KMS-11 (cell line): ENCODE measurements at regions not wholly inside any gene's neighbourhood (a gene's known extent, or its start where the extent isn't known, plus 50 kb on each side); places are given as distances from the start of the nearest gene placed in this dataset.

Experiments used
- H2AFZ ChIP-seq: fragments of 200-600 bp; sonication (generic); 2 replicates; pipeline ENCODE4 v1.6.1; 2016; ENCODE audit warnings: antibody characterized with exemption, mixed run types, low read depth
- H3K27ac ChIP-seq: fragments of 200-600 bp; sonication (generic); 2 replicates; pipeline ENCODE4 v1.6.1; 2016; ENCODE audit warnings: mild to moderate bottlenecking, mixed run types
- H3K27me3 ChIP-seq: fragments of 200-600 bp; sonication (generic); 2 replicates; pipeline ENCODE4 v1.6.1; 2017; ENCODE audit warnings: mild to moderate bottlenecking, low read depth, mixed run types, moderate library complexity; ENCODE audit not compliant: insufficient read depth
- H3K36me3 ChIP-seq: fragments of 200-600 bp; sonication (generic); 2 replicates; pipeline ENCODE4 v1.6.1; 2017; ENCODE audit warnings: mild to moderate bottlenecking, mixed run types; ENCODE audit not compliant: insufficient read depth
- H3K4me1 ChIP-seq: fragments of 200-600 bp; sonication (generic); 2 replicates; pipeline ENCODE4 v1.6.1; 2016; ENCODE audit warnings: mild to moderate bottlenecking, low read depth, mixed run types; ENCODE audit not compliant: poor library complexity, severe bottlenecking
- H3K4me2 ChIP-seq: fragments of 200-600 bp; sonication (generic); 2 replicates; pipeline ENCODE4 v1.7.0; 2016; ENCODE audit warnings: mild to moderate bottlenecking, mixed run types
- H3K4me3 ChIP-seq: fragments of 200-600 bp; sonication (generic); IDR thresholded peaks from 2 replicates; pipeline ENCODE4 v1.6.1; 2017; ENCODE audit warnings: low read depth, low read length, mixed read lengths; ENCODE audit not compliant: insufficient read depth
- H3K79me2 ChIP-seq: fragments of 200-600 bp; sonication (generic); 2 replicates; pipeline ENCODE4 v1.6.1; 2016; ENCODE audit warnings: low read depth, mixed run types; ENCODE audit not compliant: insufficient read depth
- H3K9ac ChIP-seq: fragments of 200-600 bp; sonication (generic); 2 replicates; pipeline ENCODE4 v1.6.1; 2016; ENCODE audit warnings: mild to moderate bottlenecking, mixed run types
- H4K20me1 ChIP-seq: fragments of 200-600 bp; sonication (generic); 2 replicates; pipeline ENCODE4 v1.6.1; 2016; ENCODE audit warnings: mild to moderate bottlenecking, mixed run types; ENCODE audit not compliant: insufficient read depth
- CTCF ChIP-seq: fragments of 200-600 bp; sonication (generic); conservative IDR thresholded peaks from 2 replicates; pipeline ENCODE4 v1.6.1; 2017; ENCODE audit warnings: low read depth, mild to moderate bottlenecking, antibody characterized with exemption, low read length, moderate library complexity, mixed read lengths

DNA sequence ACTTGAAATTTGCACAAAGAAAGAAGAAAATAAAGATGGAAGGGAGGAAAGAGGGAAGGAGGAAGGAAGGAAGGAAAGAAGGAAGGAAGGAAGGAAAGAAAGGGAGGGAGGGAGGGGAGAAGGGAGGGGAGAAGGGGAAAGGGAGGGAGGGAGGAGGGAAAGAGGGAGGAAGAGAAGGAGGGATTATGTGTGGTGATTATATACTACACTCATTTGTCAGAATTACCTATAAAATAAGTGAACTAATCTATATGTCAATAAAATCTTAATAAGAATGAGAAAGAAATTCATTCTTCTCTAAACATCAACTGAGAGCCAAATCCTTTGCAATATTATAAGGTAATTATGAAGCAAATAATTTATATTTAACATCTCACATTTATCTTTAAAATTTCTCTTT lies 77.9 kb upstream of the TFAP2D start:
- Histone ChIP-seq H3K36me3 (no peaks in the 10 kb centered on the region), H3K4me3 (no peak overlapping the region), H3K9ac (no peak overlapping the region), H3K4me1 (no peaks in the 10 kb centered on the region), H4K20me1 (no peaks in the 10 kb centered on the region), H3K27ac (no peak overlapping the region), H2AFZ (no peak overlapping the region), H3K79me2 (no peaks in the 10 kb centered on the region), H3K27me3 (no peaks in the 10 kb centered on the region), H3K4me2 (no peak overlapping the region)
- no peak for TF ChIP-seq CTCF

DNA sequence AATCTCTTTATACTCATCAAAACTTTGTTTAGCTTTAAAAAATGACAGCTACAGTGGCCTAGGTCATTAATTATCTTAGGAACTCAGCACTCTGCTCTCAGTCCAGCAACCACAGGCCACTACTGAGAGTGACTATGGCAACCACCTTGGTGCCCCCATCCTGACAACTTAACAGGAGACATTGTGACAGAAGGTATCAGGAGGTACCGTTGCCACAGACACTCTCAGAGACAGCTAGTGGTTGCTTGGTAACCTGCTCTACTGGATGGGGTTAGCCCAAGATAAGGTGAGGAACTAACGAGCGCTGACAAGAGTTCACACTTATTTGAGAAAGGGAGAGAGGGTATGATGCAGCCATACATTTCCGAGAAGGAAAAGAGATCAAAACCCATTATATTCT lies 76.1 kb upstream of the TFAP2D start:
- no peaks in the 10 kb centered on the region for H3K36me3 ChIP-seq
- H3K79me2 ChIP-seq, result no peaks in the 10 kb centered on the region
- no peak for TF ChIP-seq CTCF
- no peaks in the 10 kb centered on the region for H3K27me3 ChIP-seq
- no peak overlapping the region for H3K9ac ChIP-seq
- no peak overlapping the region for H2AFZ ChIP-seq
- H4K20me1 ChIP-seq, result no peaks in the 10 kb centered on the region
- no peak overlapping the region for H3K27ac ChIP-seq
- H3K4me3 ChIP-seq, result no peak overlapping the region
- no peak overlapping the region for H3K4me2 ChIP-seq
- H3K4me1 ChIP-seq, result no peaks in the 10 kb centered on the region

DNA sequence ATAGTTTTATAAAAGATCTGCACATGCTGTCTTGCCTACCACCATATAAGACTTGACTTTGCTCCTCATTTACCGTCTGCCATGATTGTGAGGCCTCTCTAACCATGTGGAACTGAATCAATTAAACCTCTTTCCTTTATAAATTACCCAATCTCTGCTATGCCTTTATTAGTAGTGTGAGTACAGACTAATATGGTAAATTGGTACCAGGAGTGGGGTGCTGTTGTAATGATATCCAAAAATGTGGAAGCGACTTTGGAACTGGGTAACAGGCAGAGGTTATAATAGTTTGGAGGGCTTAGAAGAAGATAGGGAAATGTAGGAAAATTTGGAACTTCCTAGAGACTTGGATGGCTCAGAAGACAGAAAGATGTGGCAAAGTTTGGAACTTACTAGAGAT lies 64.2 kb upstream of the TFAP2D start:
- H4K20me1 ChIP-seq, result no peaks in the 10 kb centered on the region
- no peaks in the 10 kb centered on the region for H3K36me3 ChIP-seq
- H3K4me1 ChIP-seq, result no peaks in the 10 kb centered on the region
- no peak overlapping the region for H3K27ac ChIP-seq
- TF ChIP-seq CTCF, result no peak
- H3K27me3 ChIP-seq, result no peaks in the 10 kb centered on the region
- no peak overlapping the region for H3K9ac ChIP-seq
- H3K79me2 ChIP-seq, result no peaks in the 10 kb centered on the region
- H3K4me3 ChIP-seq, result no peak overlapping the region
- no peak overlapping the region for H2AFZ ChIP-seq
- H3K4me2 ChIP-seq, result no peak overlapping the region

- no peaks in the 10 kb centered on the region for H3K79me2 ChIP-seq
- no peaks in the 10 kb centered on the region for H3K27me3 ChIP-seq
- no peak overlapping the region for H3K4me3 ChIP-seq
- H3K4me1 ChIP-seq, result no peaks in the 10 kb centered on the region
- no peak overlapping the region for H3K4me2 ChIP-seq
- H3K9ac ChIP-seq, result no peak overlapping the region
- TF ChIP-seq CTCF, result no peak
- H4K20me1 ChIP-seq, result no peaks in the 10 kb centered on the region
- H3K27ac ChIP-seq, result no peak overlapping the region
- H2AFZ ChIP-seq, result no peak overlapping the region
- H3K36me3 ChIP-seq, result no peaks in the 10 kb centered on the region
Measured at GRCh38 chr6:50653253-50653652, 60.1 kb upstream of the TFAP2D start.

DNA sequence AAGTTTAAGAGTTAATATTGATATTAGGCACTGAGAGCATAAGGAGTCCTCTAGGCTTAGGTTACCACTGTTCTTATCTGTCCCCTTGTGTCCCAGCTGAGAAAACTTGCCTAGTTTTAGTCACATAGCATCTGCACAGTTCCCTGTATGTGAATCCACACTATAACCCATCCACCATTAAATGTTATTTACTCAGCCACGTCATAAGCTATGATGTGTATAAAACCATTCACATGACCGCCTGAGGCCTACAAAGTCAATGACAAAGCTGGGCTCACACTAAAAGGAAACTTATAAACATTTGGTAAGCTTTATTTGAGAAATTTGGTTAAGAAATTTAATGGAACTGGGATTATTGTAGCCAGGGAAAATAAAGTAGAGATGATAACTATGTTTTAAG lies 59.2 kb upstream of the TFAP2D start:
- Histone ChIP-seq H3K27ac (no peak overlapping the region), H3K27me3 (no peaks in the 10 kb centered on the region), H3K4me1 (no peaks in the 10 kb centered on the region), H3K79me2 (no peaks in the 10 kb centered on the region), H4K20me1 (no peaks in the 10 kb centered on the region), H3K4me3 (no peak overlapping the region), H3K4me2 (no peak overlapping the region), H2AFZ (no peak overlapping the region), H3K9ac (no peak overlapping the region), H3K36me3 (no peaks in the 10 kb centered on the region)
- no peak for TF ChIP-seq CTCF
